ENCODE measurements at regions not wholly inside any gene's neighbourhood (a gene's known extent, or its start where the extent isn't known, plus 50 kb on each side); places are given as distances from the start of the nearest gene placed in this dataset.
"Not testable (repeated sequence)": the region's sequence is repeated elsewhere in the genome, so short reads cannot be mapped to it uniquely, and the experiment has no call there.

- DNase-seq (ENCODE audit: low read depth), result no peak
These were observed 85.2 kb downstream of the POLR1F start for GRCh38 chr7:19623676-19624075.

- DNase-seq (ENCODE audit: low read depth), result peak; percentile 32
These were observed 87.1 kb downstream of the POLR1F start for GRCh38 chr7:19621740-19622139.

- no peak for DNase-seq (ENCODE audit: low read depth)
These were observed 88.4 kb downstream of the POLR1F start for GRCh38 chr7:19620470-19620869.

GRCh38 chr7:19619122-19619521, 89.7 kb downstream of the POLR1F start:
- DNase-seq (ENCODE audit: low read depth), result peak; percentile 15

GRCh38 chr7:19617901-19618300, 90.9 kb downstream of the POLR1F start:
- DNase-seq (ENCODE audit: low read depth), result no peak

GRCh38 chr7:19610194-19610943, 98.5 kb downstream of the POLR1F start:
- no peak for DNase-seq (ENCODE audit: low read depth)

- no peak for DNase-seq (ENCODE audit: low read depth)
These were observed 119.4 kb downstream of the POLR1F start for GRCh38 chr7:19589446-19589845.

GRCh38 chr7:19587291-19587690, 121.5 kb downstream of the POLR1F start:
- DNase-seq (ENCODE audit: low read depth), result no peak

GRCh38 chr7:19585761-19586160, 123.1 kb downstream of the POLR1F start:
- DNase-seq (ENCODE audit: low read depth), result no peak

- no peak for DNase-seq (ENCODE audit: low read depth)
These were observed 132.8 kb downstream of the POLR1F start for GRCh38 chr7:19575909-19576557.

- DNase-seq (ENCODE audit: low read depth), result no peak
These were observed 134.7 kb downstream of the POLR1F start for GRCh38 chr7:19574131-19574530.

GRCh38 chr7:19572566-19572965, 136.3 kb downstream of the POLR1F start:
- no peak for DNase-seq (ENCODE audit: low read depth)

- no peak for DNase-seq (ENCODE audit: low read depth)
These were observed 141.8 kb downstream of the POLR1F start for GRCh38 chr7:19567011-19567410.

- no peak for DNase-seq (ENCODE audit: low read depth)
These were observed 143.2 kb downstream of the POLR1F start for GRCh38 chr7:19565602-19566001.

GRCh38 chr7:19561121-19561805, 147.6 kb downstream of the POLR1F start:
- no peak for DNase-seq (ENCODE audit: low read depth)

GRCh38 chr7:19560111-19560883, 148.5 kb downstream of the POLR1F start:
- peak; percentile 90 for DNase-seq (ENCODE audit: low read depth)

- peak; percentile 74 for DNase-seq (ENCODE audit: low read depth)
These were observed 150.3 kb downstream of the POLR1F start for GRCh38 chr7:19558527-19558926.

GRCh38 chr7:19557726-19558465, 150.9 kb downstream of the POLR1F start:
- DNase-seq (ENCODE audit: low read depth), result no peak

GRCh38 chr7:19554581-19554980, 154.3 kb downstream of the POLR1F start:
- DNase-seq (ENCODE audit: low read depth), result no peak

GRCh38 chr7:19552576-19552975, 156.3 kb downstream of the POLR1F start:
- DNase-seq (ENCODE audit: low read depth), result no peak

- not testable (repeated sequence) for DNase-seq (ENCODE audit: low read depth)
These were observed 159.6 kb downstream of the POLR1F start for GRCh38 chr7:19549246-19549645.
